Right lobe of liver (tissue), 6 donors: ENCODE measurements at regions not wholly inside any gene's neighbourhood (a gene's known extent, or its start where the extent isn't known, plus 50 kb on each side); places are given as distances from the start of the nearest gene placed in this dataset.

Experiments used
- ATAC-seq, 4 donors: fragments of 200-7000 bp; cut with Tn5 transposase; one replicate each; pipeline ENCODE4 v1.9.1; 2020; ENCODE audit warnings: mild to moderate bottlenecking in 4 of 4, moderate library complexity in 4 of 4
- DNase-seq, 3 donors: peaks; one replicate each; pipeline ENCODE4 v3.0.0-alpha.2; 2020
- H3K27ac ChIP-seq, 3 donors: fragments of 200-600 bp; one replicate each; pipeline ENCODE4 v1.8.0; 2022
- H3K27me3 ChIP-seq, 2 donors: fragments of 200-600 bp; one replicate each; pipeline ENCODE4 v1.8.0; 2022
- H3K36me3 ChIP-seq, 4 donors: fragments of 200-600 bp; sonication (generic) in 1 of 4; one replicate each; pipeline versions ENCODE4 v1.5.1 to v1.8.0; 2017 to 2022; ENCODE audit warnings: control low read depth in 1 of 4
- H3K4me1 ChIP-seq, 4 donors: fragments of 200-600 bp; sonication (generic) in 1 of 4; one replicate each; pipeline versions ENCODE4 v1.5.1 to v1.8.0; 2017 to 2022; ENCODE audit warnings: control low read depth in 1 of 4
- H3K4me3 ChIP-seq, 3 donors: fragments of 200-600 bp; one replicate each; pipeline ENCODE4 v1.8.0; 2022
- H3K9me3 ChIP-seq, 4 donors: fragments of 200-600 bp; sonication (generic) in 1 of 4; one replicate each; pipeline versions ENCODE4 v1.5.1 to v1.8.0; 2017 to 2022; ENCODE audit warnings: control low read depth in 1 of 4
- CTCF ChIP-seq, 4 donors: fragments of 200-600 bp in 3 of 4; fragments of 450-650 bp in 1 of 4; IDR thresholded peaks; one replicate each; pipeline versions ENCODE4 v1.5.1 to v1.8.0; 2016 to 2022; ENCODE audit warnings: antibody characterized with exemption in 4 of 4, mild to moderate bottlenecking in 2 of 4
- POLR2A ChIP-seq: fragments of 450-650 bp; IDR thresholded peaks from one replicate; pipeline ENCODE4 v1.6.1; 2017; ENCODE audit warnings: antibody characterized with exemption, mild to moderate bottlenecking
- WGBS: methylation state at CpG from one replicate; pipeline ENCODE4 v1.1.6; 2018; ENCODE audit warnings: low coverage, low lambda C conversion rate; ENCODE audit not compliant: insufficient coverage; ENCODE audit errors: missing lambda C conversion rate; 5-methylcytosine and 5-hydroxymethylcytosine counted together
- intact Hi-C, 2 donors: fragments of 100-400 bp; cut with DNase I; formaldehyde crosslinking; loops; one replicate each; pipeline versions ENCODE4 v1.11.2 to v1.14.1; 2022
- donor health status: DM: no; HTN: yes; CAD: no.
- donor health status: DM: no; HTN: no; CAD: no.
- donor health status: DM: no; HTN: no; CAD: no.
- donor health status: DM: no; HTN: yes; CAD: no.
- donor health status: DM: no; HTN: yes; CAD: no.

- H3K4me1 ChIP-seq = no peaks in the 10 kb centered on the region
- no peaks in the 10 kb centered on the region for H3K36me3 ChIP-seq
- TF ChIP-seq CTCF (IDR thresholded peaks at IDR 0.05) = no peak
- no peak for TF ChIP-seq POLR2A
- WGBS = 16% methylated on average over 3 of the region's 3 CpGs
- H3K27me3 ChIP-seq = no peaks in the 10 kb centered on the region
- intact Hi-C loops = no loop called here
- ATAC-seq (no peak), DNase-seq (no peak)
- no peak overlapping the region for H3K27ac ChIP-seq
- H3K4me3 ChIP-seq = no peak overlapping the region
- no peaks in the 10 kb centered on the region for H3K9me3 ChIP-seq
Measured at GRCh38 chr4:11252149-11252548, 176.5 kb downstream of the HS3ST1 start.

- TF ChIP-seq CTCF (IDR thresholded peaks at IDR 0.05) (no peak), POLR2A (no peak)
- ATAC-seq (no peak), DNase-seq (no peak)
- intact Hi-C loops = no loop called here
- no peaks in the 10 kb centered on the region for H3K36me3 ChIP-seq
- H3K27me3 ChIP-seq = no peaks in the 10 kb centered on the region
- no peaks in the 10 kb centered on the region for H3K9me3 ChIP-seq
- no peaks in the 10 kb centered on the region for H3K4me1 ChIP-seq
- H3K27ac ChIP-seq = no peak overlapping the region
- no peak overlapping the region for H3K4me3 ChIP-seq
Measured at GRCh38 chr4:11250510-11250909, 178.2 kb downstream of the HS3ST1 start.

GRCh38 chr4:11232015-11232414 is 196.7 kb downstream of the HS3ST1 start:
- 15% methylated on average over 4 of the region's 4 CpGs for WGBS
- Histone ChIP-seq H3K4me3 (no peak overlapping the region), H3K27me3 (no peaks in the 10 kb centered on the region), H3K27ac (no peak overlapping the region), H3K36me3 (no peaks in the 10 kb centered on the region), H3K9me3 (no peaks in the 10 kb centered on the region), H3K4me1 (no peaks in the 10 kb centered on the region)
- ATAC-seq (peak; percentile 42 to 79 (median 68)), DNase-seq (no peak)
- TF ChIP-seq POLR2A (no peak), CTCF (IDR thresholded peaks at IDR 0.05) (no peak)
- intact Hi-C loops = no loop called here

- ATAC-seq = no peak
- DNase-seq = no peak
- H3K36me3 ChIP-seq = no peaks in the 10 kb centered on the region
- no peak overlapping the region for H3K4me3 ChIP-seq
- no peaks in the 10 kb centered on the region for H3K27me3 ChIP-seq
- intact Hi-C loops = no loop called here
- H3K9me3 ChIP-seq = no peaks in the 10 kb centered on the region
- no peaks in the 10 kb centered on the region for H3K4me1 ChIP-seq
- H3K27ac ChIP-seq = no peak overlapping the region
- TF ChIP-seq POLR2A = no peak
- TF ChIP-seq CTCF (IDR thresholded peaks at IDR 0.05) = no peak
- 45% methylated on average over 2 of the region's 2 CpGs for WGBS
Measured at GRCh38 chr4:11230866-11231265, 197.8 kb downstream of the HS3ST1 start.

GRCh38 chr4:11228530-11228929 is 200.2 kb downstream of the HS3ST1 start:
- ATAC-seq (no peak), DNase-seq (no peak)
- intact Hi-C loops = no loop called here
- Histone ChIP-seq H3K27me3 (no peaks in the 10 kb centered on the region), H3K9me3 (no peaks in the 10 kb centered on the region), H3K4me3 (no peak overlapping the region), H3K4me1 (no peaks in the 10 kb centered on the region), H3K36me3 (no peaks in the 10 kb centered on the region), H3K27ac (no peak overlapping the region)
- 81% methylated on average over 1 of the region's 1 CpG for WGBS
- TF ChIP-seq CTCF (IDR thresholded peaks at IDR 0.05) = no peak
- TF ChIP-seq POLR2A = no peak
